Right lobe of liver (tissue), 4 donors: ENCODE measurements at regions not wholly inside any gene's neighbourhood (a gene's known extent, or its start where the extent isn't known, plus 50 kb on each side); places are given as distances from the start of the nearest gene placed in this dataset.

Experiments used
- POLR2A ChIP-seq: fragments of 450-650 bp; IDR thresholded peaks from one replicate; pipeline ENCODE4 v1.6.1; 2017; ENCODE audit warnings: antibody characterized with exemption, mild to moderate bottlenecking
- TF ChIP-seq, protein P1 (sequence below), 4 donors: fragments of 200-600 bp in 3 of 4; fragments of 450-650 bp in 1 of 4; IDR thresholded peaks; one replicate each; pipeline versions ENCODE4 v1.5.1 to v1.8.0; 2016 to 2022; ENCODE audit warnings: antibody characterized with exemption in 4 of 4, mild to moderate bottlenecking in 2 of 4
- donor health status: DM: no; HTN: no; CAD: no.
- donor health status: DM: no; HTN: no; CAD: no.
- donor health status: DM: no; HTN: yes; CAD: no.

DNA sequence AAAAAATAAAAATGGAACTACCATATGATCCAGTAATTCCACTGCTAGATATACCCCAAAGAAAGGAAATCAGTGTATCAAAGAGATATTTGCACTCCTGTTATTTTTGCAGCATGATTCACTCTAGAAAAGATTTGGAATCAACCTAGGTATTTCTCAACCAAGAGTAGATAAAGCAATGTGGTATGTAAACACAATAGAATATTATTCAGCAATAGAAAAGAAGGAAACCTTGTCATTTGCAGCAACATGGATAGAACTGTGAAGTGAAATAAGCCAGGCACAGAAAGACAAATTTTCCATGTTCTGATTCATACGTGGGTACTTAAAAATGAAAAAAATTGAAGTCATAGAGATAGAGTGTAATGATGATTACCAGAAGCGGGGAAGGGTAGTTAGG lies 362.3 kb upstream of the EPHA5 start:
- TF ChIP-seq, protein P1, sequence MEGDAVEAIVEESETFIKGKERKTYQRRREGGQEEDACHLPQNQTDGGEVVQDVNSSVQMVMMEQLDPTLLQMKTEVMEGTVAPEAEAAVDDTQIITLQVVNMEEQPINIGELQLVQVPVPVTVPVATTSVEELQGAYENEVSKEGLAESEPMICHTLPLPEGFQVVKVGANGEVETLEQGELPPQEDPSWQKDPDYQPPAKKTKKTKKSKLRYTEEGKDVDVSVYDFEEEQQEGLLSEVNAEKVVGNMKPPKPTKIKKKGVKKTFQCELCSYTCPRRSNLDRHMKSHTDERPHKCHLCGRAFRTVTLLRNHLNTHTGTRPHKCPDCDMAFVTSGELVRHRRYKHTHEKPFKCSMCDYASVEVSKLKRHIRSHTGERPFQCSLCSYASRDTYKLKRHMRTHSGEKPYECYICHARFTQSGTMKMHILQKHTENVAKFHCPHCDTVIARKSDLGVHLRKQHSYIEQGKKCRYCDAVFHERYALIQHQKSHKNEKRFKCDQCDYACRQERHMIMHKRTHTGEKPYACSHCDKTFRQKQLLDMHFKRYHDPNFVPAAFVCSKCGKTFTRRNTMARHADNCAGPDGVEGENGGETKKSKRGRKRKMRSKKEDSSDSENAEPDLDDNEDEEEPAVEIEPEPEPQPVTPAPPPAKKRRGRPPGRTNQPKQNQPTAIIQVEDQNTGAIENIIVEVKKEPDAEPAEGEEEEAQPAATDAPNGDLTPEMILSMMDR (IDR thresholded peaks at IDR 0.05), result no peak
- TF ChIP-seq POLR2A, result no peak
